Panc1 (cell line): ENCODE measurements at regions not wholly inside any gene's neighbourhood (a gene's known extent, or its start where the extent isn't known, plus 50 kb on each side); places are given as distances from the start of the nearest gene placed in this dataset.

Experiments
- CTCF ChIP-seq: fragments of 450-650 bp; IDR thresholded peaks from 2 replicates; pipeline ENCODE4 v1.5.1; 2017; ENCODE audit warnings: mild to moderate bottlenecking
- POLR2AphosphoS5 ChIP-seq: IDR thresholded peaks from 2 replicates; pipeline ENCODE4 v1.6.1; 2012; ENCODE audit warnings: mild to moderate bottlenecking, low read depth, low read length, moderate library complexity
- SIN3A ChIP-seq: IDR thresholded peaks from 2 replicates; pipeline ENCODE4 v1.6.1; 2012; ENCODE audit warnings: low read depth, mild to moderate bottlenecking, low read length, moderate library complexity, borderline replicate concordance; ENCODE audit not compliant: insufficient read depth

DNA sequence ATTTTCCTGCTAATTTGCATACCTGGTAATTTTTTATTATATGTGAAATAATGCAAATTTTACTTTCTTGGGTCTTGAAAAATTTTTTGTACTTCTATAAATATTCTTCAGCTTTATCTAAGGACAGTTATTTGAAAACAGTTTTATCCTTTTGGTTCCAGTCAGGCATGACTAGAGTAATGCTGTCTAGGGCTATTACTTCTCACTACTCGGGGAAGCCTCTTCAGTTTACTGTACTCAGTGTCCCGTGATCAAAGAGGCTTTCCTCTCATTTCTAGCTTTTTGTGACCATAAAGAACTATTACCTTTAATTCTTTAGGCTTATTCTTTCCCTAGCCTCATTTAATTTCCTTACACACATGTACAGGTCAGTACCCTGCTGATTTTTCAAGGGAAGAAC lies 153.8 kb upstream of the HDAC9 start:
- no peak for TF ChIP-seq CTCF
- TF ChIP-seq POLR2AphosphoS5 = no peak
- TF ChIP-seq SIN3A = no peak
